GM12874 (cell line): ENCODE measurements at regions not wholly inside any gene's neighbourhood (a gene's known extent, or its start where the extent isn't known, plus 50 kb on each side); places are given as distances from the start of the nearest gene placed in this dataset.

Source experiments
- TF ChIP-seq, protein P1 (sequence below): IDR thresholded peaks from 2 replicates; pipeline ENCODE4 v1.5.1; 2011; ENCODE audit warnings: low read depth, mild to moderate bottlenecking, control low read depth, low read length, moderate library complexity; ENCODE audit not compliant: insufficient read depth

- TF ChIP-seq, protein P1, sequence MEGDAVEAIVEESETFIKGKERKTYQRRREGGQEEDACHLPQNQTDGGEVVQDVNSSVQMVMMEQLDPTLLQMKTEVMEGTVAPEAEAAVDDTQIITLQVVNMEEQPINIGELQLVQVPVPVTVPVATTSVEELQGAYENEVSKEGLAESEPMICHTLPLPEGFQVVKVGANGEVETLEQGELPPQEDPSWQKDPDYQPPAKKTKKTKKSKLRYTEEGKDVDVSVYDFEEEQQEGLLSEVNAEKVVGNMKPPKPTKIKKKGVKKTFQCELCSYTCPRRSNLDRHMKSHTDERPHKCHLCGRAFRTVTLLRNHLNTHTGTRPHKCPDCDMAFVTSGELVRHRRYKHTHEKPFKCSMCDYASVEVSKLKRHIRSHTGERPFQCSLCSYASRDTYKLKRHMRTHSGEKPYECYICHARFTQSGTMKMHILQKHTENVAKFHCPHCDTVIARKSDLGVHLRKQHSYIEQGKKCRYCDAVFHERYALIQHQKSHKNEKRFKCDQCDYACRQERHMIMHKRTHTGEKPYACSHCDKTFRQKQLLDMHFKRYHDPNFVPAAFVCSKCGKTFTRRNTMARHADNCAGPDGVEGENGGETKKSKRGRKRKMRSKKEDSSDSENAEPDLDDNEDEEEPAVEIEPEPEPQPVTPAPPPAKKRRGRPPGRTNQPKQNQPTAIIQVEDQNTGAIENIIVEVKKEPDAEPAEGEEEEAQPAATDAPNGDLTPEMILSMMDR = no peak
Measured at GRCh38 chr3:147222291-147222690, 184.1 kb downstream of the ZIC4 start.

GRCh38 chr3:147218965-147219364, 187.4 kb downstream of the ZIC4 start:
- TF ChIP-seq, protein P1 = no peak

GRCh38 chr3:147216143-147216673, 190.1 kb downstream of the ZIC4 start:
- TF ChIP-seq, protein P1 = no peak

- TF ChIP-seq, protein P1 = no peak
Measured at GRCh38 chr3:147215660-147216059, 190.7 kb downstream of the ZIC4 start.

DNA sequence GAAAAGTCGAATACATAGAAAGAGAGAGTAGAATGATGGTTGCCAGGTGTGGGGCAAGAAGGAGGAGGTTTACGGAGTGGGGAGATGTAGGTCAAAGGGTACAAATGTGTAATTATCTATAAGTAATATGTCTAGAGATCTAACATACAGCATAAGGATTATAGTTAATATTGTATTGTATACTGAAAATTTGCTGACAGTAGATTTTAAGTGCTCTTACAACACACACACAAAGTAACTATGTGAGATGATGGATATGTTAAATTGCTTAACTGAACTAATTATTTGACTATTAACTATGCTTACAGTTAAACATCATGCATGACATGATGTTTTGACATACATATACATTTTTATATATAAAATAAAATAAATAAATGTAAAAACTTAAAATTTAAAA, 192.7 kb downstream of the ZIC4 start:
- TF ChIP-seq, protein P1 = no peak

DNA sequence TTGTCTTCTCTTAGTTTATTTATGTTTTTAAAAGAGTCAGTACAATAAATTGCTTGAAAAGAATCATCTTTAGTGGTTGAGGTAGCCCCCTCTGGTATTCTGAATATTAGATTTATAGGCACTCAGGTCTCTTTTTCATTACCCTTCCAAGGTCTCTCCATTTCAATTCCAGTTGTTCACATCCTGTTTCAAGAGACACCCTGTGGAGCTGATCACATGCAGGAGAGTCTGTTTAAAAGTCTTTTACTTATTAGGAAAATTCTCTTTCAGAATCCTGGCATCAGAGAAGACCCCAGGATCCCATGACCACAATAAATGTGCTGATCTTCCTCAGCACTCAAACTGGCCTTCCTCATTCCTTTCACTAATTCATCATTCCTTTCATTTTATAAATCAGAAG, 195.7 kb downstream of the ZIC4 start:
- TF ChIP-seq, protein P1 = no peak

GRCh38 chr3:147201086-147201485, 205.3 kb downstream of the ZIC4 start:
- TF ChIP-seq, protein P1 = no peak
